22Rv1 (cell line): ENCODE measurements at regions not wholly inside any gene's neighbourhood (a gene's known extent, or its start where the extent isn't known, plus 50 kb on each side); places are given as distances from the start of the nearest gene placed in this dataset.

ENCODE experiments used
- H3K27ac ChIP-seq: fragments of 450-650 bp; 2 replicates; pipeline ENCODE4 v1.5.1; 2017
- ZFX ChIP-seq: fragments of 450-650 bp; IDR thresholded peaks from 2 replicates; pipeline ENCODE4 v1.6.1; 2017; ENCODE audit warnings: antibody characterized with exemption, borderline replicate concordance
- TF ChIP-seq, protein P1 (sequence below): fragments of 450-650 bp; IDR thresholded peaks from 2 replicates; pipeline ENCODE4 v1.5.1; 2017; ENCODE audit warnings: mild to moderate bottlenecking

- no peak overlapping the region for H3K27ac ChIP-seq
- TF ChIP-seq, protein P1, sequence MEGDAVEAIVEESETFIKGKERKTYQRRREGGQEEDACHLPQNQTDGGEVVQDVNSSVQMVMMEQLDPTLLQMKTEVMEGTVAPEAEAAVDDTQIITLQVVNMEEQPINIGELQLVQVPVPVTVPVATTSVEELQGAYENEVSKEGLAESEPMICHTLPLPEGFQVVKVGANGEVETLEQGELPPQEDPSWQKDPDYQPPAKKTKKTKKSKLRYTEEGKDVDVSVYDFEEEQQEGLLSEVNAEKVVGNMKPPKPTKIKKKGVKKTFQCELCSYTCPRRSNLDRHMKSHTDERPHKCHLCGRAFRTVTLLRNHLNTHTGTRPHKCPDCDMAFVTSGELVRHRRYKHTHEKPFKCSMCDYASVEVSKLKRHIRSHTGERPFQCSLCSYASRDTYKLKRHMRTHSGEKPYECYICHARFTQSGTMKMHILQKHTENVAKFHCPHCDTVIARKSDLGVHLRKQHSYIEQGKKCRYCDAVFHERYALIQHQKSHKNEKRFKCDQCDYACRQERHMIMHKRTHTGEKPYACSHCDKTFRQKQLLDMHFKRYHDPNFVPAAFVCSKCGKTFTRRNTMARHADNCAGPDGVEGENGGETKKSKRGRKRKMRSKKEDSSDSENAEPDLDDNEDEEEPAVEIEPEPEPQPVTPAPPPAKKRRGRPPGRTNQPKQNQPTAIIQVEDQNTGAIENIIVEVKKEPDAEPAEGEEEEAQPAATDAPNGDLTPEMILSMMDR = no peak
- TF ChIP-seq ZFX = no peak
Measured at GRCh38 chr12:107235600-107235999, 142.3 kb upstream of the CRY1 start.

GRCh38 chr12:107236824-107237511, 143.6 kb upstream of the CRY1 start:
- no peak overlapping the region for H3K27ac ChIP-seq
- TF ChIP-seq ZFX = no peak
- TF ChIP-seq, protein P1 = no peak

GRCh38 chr12:107238296-107238695, 144.9 kb upstream of the CRY1 start:
- no peak overlapping the region for H3K27ac ChIP-seq

DNA sequence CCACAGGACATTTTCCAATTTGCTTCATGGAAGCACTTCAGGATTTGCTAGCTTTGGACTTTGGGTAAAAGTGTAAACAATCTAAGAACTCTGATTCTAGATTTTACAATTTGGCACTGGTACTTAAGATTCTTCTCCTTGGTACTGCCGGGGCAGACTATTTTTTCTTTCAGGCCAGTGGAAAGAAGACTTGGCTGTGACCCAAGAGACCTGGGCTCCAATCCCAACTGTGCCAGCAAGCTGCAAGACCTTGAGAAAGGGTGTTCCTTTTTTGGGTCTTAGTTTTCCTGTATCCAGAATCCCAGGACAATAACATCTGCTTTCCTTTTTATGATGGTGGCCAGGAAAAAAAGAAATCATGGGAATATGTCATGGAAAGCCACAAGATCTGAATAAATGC, 148.1 kb upstream of the CRY1 start:
- TF ChIP-seq, protein P1 = no peak
- no peak overlapping the region for H3K27ac ChIP-seq

More at GRCh38 chr12:107238296-107238695, 144.9 kb upstream of the CRY1 start:
- TF ChIP-seq ZFX = no peak
- TF ChIP-seq, protein P1 = no peak

DNA sequence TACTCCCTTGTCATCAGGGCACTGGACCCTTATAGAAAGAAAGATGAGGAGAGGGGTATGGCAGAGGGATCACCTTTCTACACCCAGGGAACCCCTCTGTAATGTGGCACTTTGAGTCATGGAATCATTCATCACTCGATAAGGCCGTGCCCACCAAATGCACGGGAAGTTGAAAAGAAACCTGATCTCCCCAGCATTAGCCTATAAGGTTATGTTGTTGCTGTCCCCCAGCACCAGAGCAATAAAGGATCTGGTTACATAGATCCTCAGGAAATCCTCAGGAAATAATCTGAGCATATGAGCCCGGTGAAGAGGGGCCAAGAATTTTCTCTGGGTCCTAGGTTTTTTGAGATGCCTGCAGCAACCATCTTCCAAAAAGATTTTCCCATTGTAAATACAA, 148.8 kb upstream of the CRY1 start:
- no peak for TF ChIP-seq ZFX
- TF ChIP-seq, protein P1 = no peak
- no peak overlapping the region for H3K27ac ChIP-seq

GRCh38 chr12:107243341-107243740, 150.0 kb upstream of the CRY1 start:
- no peak for TF ChIP-seq ZFX
- TF ChIP-seq, protein P1 = no peak
- no peak overlapping the region for H3K27ac ChIP-seq

GRCh38 chr12:107244584-107244983, 151.2 kb upstream of the CRY1 start:
- no peak for TF ChIP-seq ZFX
- TF ChIP-seq, protein P1 = no peak

More at GRCh38 chr12:107244584-107244983, 151.2 kb upstream of the CRY1 start:
- no peak overlapping the region for H3K27ac ChIP-seq
